Vagina (tissue), 2 donors: ENCODE measurements at regions not wholly inside any gene's neighbourhood (a gene's known extent, or its start where the extent isn't known, plus 50 kb on each side); places are given as distances from the start of the nearest gene placed in this dataset.

Experiments used
- DNase-seq, 2 donors: peaks; one replicate each; pipeline ENCODE4 v3.0.0-alpha.2; 2017; ENCODE audit errors: extremely low spot score in 2 of 2
- H3K27ac ChIP-seq: fragments of 200-600 bp; sonication (generic); one replicate; pipeline ENCODE4 v1.5.1; 2019
- H3K27me3 ChIP-seq: fragments of 200-600 bp; sonication (generic); one replicate; pipeline ENCODE4 v1.5.1; 2019
- H3K36me3 ChIP-seq, 2 donors: fragments of 200-600 bp; sonication (generic); one replicate each; pipeline ENCODE4 v1.5.1; 2017 to 2019
- H3K4me1 ChIP-seq: fragments of 200-600 bp; sonication (generic); one replicate; pipeline ENCODE4 v1.5.1; 2019
- H3K4me3 ChIP-seq, 2 donors: fragments of 200-600 bp; sonication (generic); 1 replicate in 1 of 2; 2 replicates in 1 of 2; pipeline ENCODE4 v1.5.1; 2016 to 2019
- H3K9me3 ChIP-seq: fragments of 200-600 bp; sonication (generic); one replicate; pipeline ENCODE4 v1.5.1; 2019
- CTCF ChIP-seq, 3 experiments: fragments of 450-650 bp in 2 of 3; fragments of 200-600 bp in 1 of 3; sonication (generic) in 1 of 3; IDR thresholded peaks; one replicate each; pipeline ENCODE4 v1.5.1; 2017 to 2019; ENCODE audit warnings: antibody characterized with exemption in 3 of 3, mild to moderate bottlenecking in 2 of 3, moderate library complexity in 2 of 3
- POLR2A ChIP-seq, 2 donors: fragments of 450-650 bp; IDR thresholded peaks; one replicate each; pipeline ENCODE4 v1.6.1; 2017; ENCODE audit warnings: antibody characterized with exemption in 2 of 2, mild to moderate bottlenecking in 2 of 2, moderate library complexity in 2 of 2
- POLR2AphosphoS5 ChIP-seq, 2 donors: sonication (generic); formaldehyde crosslinking; IDR thresholded peaks; one replicate each; pipeline ENCODE4 v1.9.0; 2017; ENCODE audit warnings: antibody characterized with exemption in 2 of 2, mild to moderate bottlenecking in 2 of 2, low read depth in 1 of 2; ENCODE audit not compliant: insufficient read depth in 1 of 2
- intact Hi-C: fragments of 100-400 bp; cut with DNase I; formaldehyde crosslinking; loops from one replicate; pipeline ENCODE4 v1.15.1; 2023

GRCh38 chr9:21684231-21684630 lies 118.2 kb upstream of the MTAP start:
- no peaks in the 10 kb centered on the region for H3K9me3 ChIP-seq
- no peak for DNase-seq
- H3K27ac ChIP-seq, result no peak overlapping the region
- H3K4me1 ChIP-seq, result peaks cover 5% of the 10 kb centered on the region
- TF ChIP-seq POLR2AphosphoS5 (IDR thresholded peaks at IDR 0.05; ENCODE audit: insufficient read depth in 1 of 2, low read depth in 1 of 2) (no peak), CTCF (IDR thresholded peaks at IDR 0.05) (no peak), POLR2A (IDR thresholded peaks at IDR 0.05) (no peak)
- no peak overlapping the region for H3K4me3 ChIP-seq
- intact Hi-C loops, result no loop called here
- no peaks in the 10 kb centered on the region for H3K27me3 ChIP-seq
- no peaks in the 10 kb centered on the region for H3K36me3 ChIP-seq

- H3K4me3 ChIP-seq, result no peak overlapping the region
- no peak for TF ChIP-seq POLR2AphosphoS5 (IDR thresholded peaks at IDR 0.05; ENCODE audit: insufficient read depth in 1 of 2, low read depth in 1 of 2)
- no peak for TF ChIP-seq CTCF (IDR thresholded peaks at IDR 0.05)
- no peak for TF ChIP-seq POLR2A (IDR thresholded peaks at IDR 0.05)
- intact Hi-C loops, result no loop called here
- no peaks in the 10 kb centered on the region for H3K9me3 ChIP-seq
- DNase-seq, result peak in 1 of 2 donors; percentile 88
- H3K27ac ChIP-seq, result no peak overlapping the region
- H3K36me3 ChIP-seq, result no peaks in the 10 kb centered on the region
- peaks cover 11% of the 10 kb centered on the region for H3K4me1 ChIP-seq
- H3K27me3 ChIP-seq, result no peaks in the 10 kb centered on the region
These were observed 117.5 kb upstream of the MTAP start for GRCh38 chr9:21684831-21685362.

DNA sequence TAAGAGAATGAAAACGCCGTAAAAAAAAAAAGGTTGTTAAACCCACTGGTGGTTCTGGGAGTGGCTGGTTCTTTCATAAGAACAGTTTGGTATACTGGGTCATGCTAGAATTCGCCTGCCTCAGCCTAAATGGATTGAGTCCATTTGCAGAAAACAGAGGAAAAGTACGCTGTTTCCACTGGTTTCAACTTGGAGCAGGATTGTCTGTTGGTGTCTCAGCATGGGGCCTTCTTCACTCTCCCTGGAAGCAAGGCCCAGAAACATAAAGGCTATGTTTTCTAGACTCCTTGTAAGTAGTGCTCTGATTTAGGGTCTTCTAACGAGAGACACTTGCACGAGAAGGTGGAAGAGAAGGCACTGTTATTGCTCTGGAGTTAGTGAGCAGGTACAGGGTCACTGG lies 116.9 kb upstream of the MTAP start:
- H3K36me3 ChIP-seq, result no peaks in the 10 kb centered on the region
- DNase-seq, result no peak
- H3K4me3 ChIP-seq, result no peak overlapping the region
- no peak for TF ChIP-seq POLR2A (IDR thresholded peaks at IDR 0.05)
- no peak for TF ChIP-seq CTCF (IDR thresholded peaks at IDR 0.05)
- no peak for TF ChIP-seq POLR2AphosphoS5 (IDR thresholded peaks at IDR 0.05; ENCODE audit: insufficient read depth in 1 of 2, low read depth in 1 of 2)
- intact Hi-C loops, result no loop called here
- H3K27me3 ChIP-seq, result no peaks in the 10 kb centered on the region
- H3K9me3 ChIP-seq, result no peaks in the 10 kb centered on the region
- H3K4me1 ChIP-seq, result peaks cover 11% of the 10 kb centered on the region
- H3K27ac ChIP-seq, result no peak overlapping the region

GRCh38 chr9:21686738-21687137 lies 115.7 kb upstream of the MTAP start:
- TF ChIP-seq CTCF (IDR thresholded peaks at IDR 0.05) (no peak), POLR2A (IDR thresholded peaks at IDR 0.05) (no peak), POLR2AphosphoS5 (IDR thresholded peaks at IDR 0.05; ENCODE audit: insufficient read depth in 1 of 2, low read depth in 1 of 2) (no peak)
- intact Hi-C loops, result no loop called here
- Histone ChIP-seq H3K36me3 (no peaks in the 10 kb centered on the region), H3K9me3 (no peaks in the 10 kb centered on the region), H3K4me1 (peaks cover 11% of the 10 kb centered on the region), H3K4me3 (no peak overlapping the region), H3K27ac (no peak overlapping the region), H3K27me3 (no peaks in the 10 kb centered on the region)
- no peak for DNase-seq

GRCh38 chr9:21687351-21687750 lies 115.1 kb upstream of the MTAP start:
- intact Hi-C loops, result no loop called here
- H3K36me3 ChIP-seq, result no peaks in the 10 kb centered on the region
- no peak overlapping the region for H3K27ac ChIP-seq
- no peak for DNase-seq
- H3K4me3 ChIP-seq, result no peak overlapping the region
- H3K4me1 ChIP-seq, result peaks cover 11% of the 10 kb centered on the region
- no peaks in the 10 kb centered on the region for H3K27me3 ChIP-seq
- no peak for TF ChIP-seq CTCF (IDR thresholded peaks at IDR 0.05)
- no peak for TF ChIP-seq POLR2AphosphoS5 (IDR thresholded peaks at IDR 0.05; ENCODE audit: insufficient read depth in 1 of 2, low read depth in 1 of 2)
- no peak for TF ChIP-seq POLR2A (IDR thresholded peaks at IDR 0.05)
- no peaks in the 10 kb centered on the region for H3K9me3 ChIP-seq
